Mesodermal cell (in vitro differentiated cells): ENCODE measurements at regions not wholly inside any gene's neighbourhood (a gene's known extent, or its start where the extent isn't known, plus 50 kb on each side); places are given as distances from the start of the nearest gene placed in this dataset.

ENCODE experiments used
- H3K27ac ChIP-seq: 2 replicates; pipeline ENCODE4 v1.7.0; 2013; ENCODE audit warnings: mild to moderate bottlenecking, low read depth, low read length, moderate library complexity; ENCODE audit not compliant: severe bottlenecking
- H3K36me3 ChIP-seq: 2 replicates; pipeline ENCODE4 v1.7.1; 2013; ENCODE audit warnings: mild to moderate bottlenecking, low read length, moderate library complexity; ENCODE audit not compliant: control insufficient read depth, insufficient read depth
- H3K4me1 ChIP-seq: one replicate; pipeline ENCODE4 v1.7.1; 2013; ENCODE audit warnings: mild to moderate bottlenecking, low read length; ENCODE audit not compliant: insufficient read depth, control insufficient read depth, poor library complexity, severe bottlenecking
- H3K4me3 ChIP-seq: 2 replicates; pipeline ENCODE4 v1.7.0; 2013; ENCODE audit warnings: low read length, control low read depth, mild to moderate bottlenecking; ENCODE audit not compliant: insufficient read depth, poor library complexity, severe bottlenecking; ENCODE audit errors: extremely low read depth
- H3K9me3 ChIP-seq: 2 replicates; pipeline ENCODE4 v1.7.1; 2013; ENCODE audit warnings: mild to moderate bottlenecking, low read length, moderate library complexity; ENCODE audit not compliant: control insufficient read depth
- WGBS, 2 experiments: methylation state at CpG; one replicate each; pipeline ENCODE4 v1.1.5; 2013; ENCODE audit warnings: missing lambda C conversion rate in 2 of 2; ENCODE audit not compliant: insufficient coverage in 2 of 2; 5-methylcytosine and 5-hydroxymethylcytosine counted together

- Histone ChIP-seq H3K4me1 (no peaks in the 10 kb centered on the region), H3K9me3 (no peaks in the 10 kb centered on the region), H3K36me3 (no peaks in the 10 kb centered on the region), H3K4me3 (no peak overlapping the region), H3K27ac (no peak overlapping the region)
- WGBS, 2 experiments: 93% methylated on average over 2 to 4 of the region's 5 CpGs
These were observed 138.1 kb upstream of the RAP2B start for GRCh38 chr3:153023896-153024295.

- H3K4me1 ChIP-seq: no peaks in the 10 kb centered on the region
- H3K4me3 ChIP-seq: no peak overlapping the region
- H3K9me3 ChIP-seq: no peaks in the 10 kb centered on the region
- no peaks in the 10 kb centered on the region for H3K36me3 ChIP-seq
- no CpG with 5 or more reads among the region's 3 CpGs for WGBS, 2 experiments
- no peak overlapping the region for H3K27ac ChIP-seq
These were observed 136.0 kb upstream of the RAP2B start for GRCh38 chr3:153026026-153026425.

GRCh38 chr3:153028381-153028780 lies 133.6 kb upstream of the RAP2B start:
- H3K36me3 ChIP-seq: no peaks in the 10 kb centered on the region
- H3K4me3 ChIP-seq: no peak overlapping the region
- H3K27ac ChIP-seq: no peak overlapping the region
- H3K9me3 ChIP-seq: no peaks in the 10 kb centered on the region
- 88 to 96% methylated on average over 5 to 6 of the region's 6 CpGs for WGBS, 2 experiments
- H3K4me1 ChIP-seq: no peaks in the 10 kb centered on the region

- H3K27ac ChIP-seq: no peak overlapping the region
- H3K4me3 ChIP-seq: no peak overlapping the region
- H3K36me3 ChIP-seq: no peaks in the 10 kb centered on the region
- no peaks in the 10 kb centered on the region for H3K4me1 ChIP-seq
- H3K9me3 ChIP-seq: no peaks in the 10 kb centered on the region
- WGBS, 2 experiments: 86 to 100% methylated on average over 2 of the region's 6 CpGs
These were observed 132.7 kb upstream of the RAP2B start for GRCh38 chr3:153029350-153029749.

GRCh38 chr3:153032891-153033290 lies 129.1 kb upstream of the RAP2B start:
- H3K36me3 ChIP-seq: no peaks in the 10 kb centered on the region
- H3K4me3 ChIP-seq: no peak overlapping the region
- WGBS, 2 experiments: no CpG with 5 or more reads among the region's 1 CpG
- no peaks in the 10 kb centered on the region for H3K9me3 ChIP-seq
- no peak overlapping the region for H3K27ac ChIP-seq
- no peaks in the 10 kb centered on the region for H3K4me1 ChIP-seq

GRCh38 chr3:153036846-153037245 lies 125.2 kb upstream of the RAP2B start:
- Histone ChIP-seq H3K27ac (no peak overlapping the region), H3K4me1 (no peaks in the 10 kb centered on the region), H3K4me3 (no peak overlapping the region), H3K9me3 (no peaks in the 10 kb centered on the region), H3K36me3 (no peaks in the 10 kb centered on the region)
- 83% methylated on average over 1 of the region's 2 CpGs; no CpG with 5 or more reads in 1 of the 2 experiments for WGBS, 2 experiments

GRCh38 chr3:153038367-153038766 lies 123.7 kb upstream of the RAP2B start:
- no peaks in the 10 kb centered on the region for H3K9me3 ChIP-seq
- 92 to 100% methylated on average over 2 to 4 of the region's 5 CpGs for WGBS, 2 experiments
- H3K27ac ChIP-seq: no peak overlapping the region
- no peaks in the 10 kb centered on the region for H3K4me1 ChIP-seq
- H3K36me3 ChIP-seq: no peaks in the 10 kb centered on the region
- no peak overlapping the region for H3K4me3 ChIP-seq

GRCh38 chr3:153038779-153039178 lies 123.2 kb upstream of the RAP2B start:
- no peaks in the 10 kb centered on the region for H3K36me3 ChIP-seq
- WGBS, 2 experiments: 89 to 94% methylated on average over 9 of the region's 9 CpGs
- no peaks in the 10 kb centered on the region for H3K9me3 ChIP-seq
- no peak overlapping the region for H3K4me3 ChIP-seq
- no peak overlapping the region for H3K27ac ChIP-seq
- no peaks in the 10 kb centered on the region for H3K4me1 ChIP-seq

- 71 to 100% methylated on average over 1 of the region's 2 CpGs for WGBS, 2 experiments
- H3K9me3 ChIP-seq: no peaks in the 10 kb centered on the region
- no peaks in the 10 kb centered on the region for H3K4me1 ChIP-seq
- no peak overlapping the region for H3K4me3 ChIP-seq
- no peaks in the 10 kb centered on the region for H3K36me3 ChIP-seq
- H3K27ac ChIP-seq: no peak overlapping the region
These were observed 120.8 kb upstream of the RAP2B start for GRCh38 chr3:153041181-153041580.

- Histone ChIP-seq H3K4me3 (no peak overlapping the region), H3K4me1 (no peaks in the 10 kb centered on the region), H3K36me3 (no peaks in the 10 kb centered on the region), H3K27ac (no peak overlapping the region), H3K9me3 (no peaks in the 10 kb centered on the region)
- 85 to 92% methylated on average over 1 of the region's 1 CpG for WGBS, 2 experiments
These were observed 119.9 kb upstream of the RAP2B start for GRCh38 chr3:153042088-153042487.

GRCh38 chr3:153043729-153044328 lies 118.2 kb upstream of the RAP2B start:
- no peak overlapping the region for H3K27ac ChIP-seq
- no peaks in the 10 kb centered on the region for H3K36me3 ChIP-seq
- H3K4me1 ChIP-seq: no peaks in the 10 kb centered on the region
- no peaks in the 10 kb centered on the region for H3K9me3 ChIP-seq
- no peak overlapping the region for H3K4me3 ChIP-seq
- 92 to 94% methylated on average over 1 to 2 of the region's 3 CpGs for WGBS, 2 experiments
